ENCODE measurements at regions not wholly inside any gene's neighbourhood (a gene's known extent, or its start where the extent isn't known, plus 50 kb on each side); places are given as distances from the start of the nearest gene placed in this dataset.
"Not testable (repeated sequence)": the region's sequence is repeated elsewhere in the genome, so short reads cannot be mapped to it uniquely, and the experiment has no call there.

GRCh38 chr9:97140566-97140965, 101.6 kb upstream of the CTSV start:
- TF ChIP-seq CTCF (conservative IDR thresholded peaks at IDR 0.05; ENCODE audit: low read depth, low read length), result no peak
- no peak for DNase-seq (ENCODE audit: low read depth)
- H3K4me3 ChIP-seq (ENCODE audit: low read depth, low read length), result no peak overlapping the region

DNA sequence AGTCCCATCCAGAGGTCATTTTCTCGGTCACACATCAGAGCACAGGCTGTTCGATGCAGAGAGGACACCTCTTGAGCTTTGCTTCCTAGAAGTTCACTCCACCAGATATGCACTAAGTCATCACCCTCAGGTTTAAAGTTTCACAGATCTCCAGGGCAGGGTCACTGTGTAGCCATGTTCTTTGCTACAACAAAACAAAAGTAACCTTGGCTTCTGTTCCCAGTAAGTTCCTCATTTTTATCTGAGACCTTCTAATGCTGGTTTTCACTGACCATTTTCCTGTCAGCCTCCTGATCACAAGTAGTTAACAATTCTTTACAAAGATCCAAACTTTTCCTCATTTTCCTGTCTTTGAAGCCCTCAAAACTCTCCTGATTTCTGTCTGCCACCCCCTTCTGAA, 97.5 kb upstream of the CTSV start:
- no peak for TF ChIP-seq CTCF (conservative IDR thresholded peaks at IDR 0.05; ENCODE audit: low read depth, low read length)
- H3K4me3 ChIP-seq (ENCODE audit: low read depth, low read length), result no peak overlapping the region
- DNase-seq (ENCODE audit: low read depth), result no peak

DNA sequence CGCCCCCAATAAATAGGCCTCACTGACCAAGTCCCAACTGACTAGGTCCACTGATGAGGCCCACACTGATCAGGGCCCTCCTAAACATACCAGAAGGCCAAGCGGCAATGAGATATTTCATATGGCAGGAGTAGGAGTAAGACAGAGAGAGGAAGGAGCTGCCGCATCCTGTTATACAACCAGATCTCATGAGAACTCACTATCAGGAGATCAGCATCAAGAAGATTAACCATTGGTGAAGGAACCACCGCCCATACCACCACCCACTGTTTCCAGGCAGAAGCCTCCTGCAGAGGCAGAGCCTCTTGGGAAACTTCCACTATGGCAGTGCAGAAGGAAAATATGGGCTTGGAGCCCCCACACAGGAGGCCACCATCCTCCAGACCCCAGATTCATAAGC, 95.0 kb upstream of the CTSV start:
- H3K4me3 ChIP-seq (ENCODE audit: low read depth, low read length); DNase-seq (ENCODE audit: low read depth): not testable (repeated sequence)

DNA sequence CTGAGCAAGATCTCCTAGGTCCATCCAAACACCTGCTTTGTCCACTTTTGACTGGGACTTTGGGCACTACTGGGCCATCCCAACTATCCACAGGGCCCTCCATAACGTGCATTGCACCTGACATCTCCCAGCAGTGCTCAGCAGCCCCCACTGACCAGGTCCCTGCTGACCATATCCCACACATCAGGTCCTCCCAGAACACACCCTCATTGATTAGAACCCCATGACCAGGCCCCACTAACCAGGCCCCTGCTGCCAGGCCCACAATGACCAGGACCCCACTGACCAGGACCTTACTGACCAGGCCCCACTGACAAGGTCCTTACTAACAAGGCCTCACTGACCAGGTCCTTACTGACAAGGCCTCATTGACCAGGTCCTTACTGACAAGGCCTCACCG, 93.9 kb upstream of the CTSV start:
- no peak for DNase-seq (ENCODE audit: low read depth)
- H3K4me3 ChIP-seq (ENCODE audit: low read depth, low read length), result no peak overlapping the region
- no peak for TF ChIP-seq CTCF (conservative IDR thresholded peaks at IDR 0.05; ENCODE audit: low read depth, low read length)

GRCh38 chr9:97130864-97131263, 91.9 kb upstream of the CTSV start:
- H3K4me3 ChIP-seq (ENCODE audit: low read depth, low read length); DNase-seq (ENCODE audit: low read depth): not testable (repeated sequence)

GRCh38 chr9:97130387-97130786, 91.4 kb upstream of the CTSV start:
- not testable (repeated sequence) for DNase-seq (ENCODE audit: low read depth); H3K4me3 ChIP-seq (ENCODE audit: low read depth, low read length)

DNA sequence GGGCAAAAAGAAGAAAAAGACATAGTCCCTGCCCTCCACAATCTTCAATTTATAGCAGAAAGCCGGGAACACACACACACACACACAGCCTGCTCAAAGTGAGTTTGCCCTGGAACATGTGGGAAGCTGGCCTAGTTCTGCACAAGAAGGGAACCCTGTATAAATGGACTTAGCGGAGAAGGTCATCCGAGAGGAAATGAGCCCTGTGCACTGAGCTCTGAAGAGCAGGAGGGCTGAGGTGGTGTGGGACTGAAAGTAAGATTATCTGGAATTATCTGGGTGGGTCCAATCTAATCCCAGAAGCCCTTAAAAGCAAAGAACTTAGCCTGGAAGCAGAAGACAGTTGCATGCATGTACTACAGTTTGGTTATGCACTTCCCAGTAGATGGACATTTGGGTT, 90.0 kb upstream of the CTSV start:
- no peak for TF ChIP-seq CTCF (conservative IDR thresholded peaks at IDR 0.05; ENCODE audit: low read depth, low read length)
- no peak for DNase-seq (ENCODE audit: low read depth)
- no peak overlapping the region for H3K4me3 ChIP-seq (ENCODE audit: low read depth, low read length)

GRCh38 chr9:97124256-97124655, 85.3 kb upstream of the CTSV start:
- TF ChIP-seq CTCF (conservative IDR thresholded peaks at IDR 0.05; ENCODE audit: low read depth, low read length), result no peak
- no peak for DNase-seq (ENCODE audit: low read depth)
- no peak overlapping the region for H3K4me3 ChIP-seq (ENCODE audit: low read depth, low read length)

GRCh38 chr9:97110696-97111095, 71.8 kb upstream of the CTSV start:
- H3K4me3 ChIP-seq (ENCODE audit: low read depth, low read length), result no peak overlapping the region
- DNase-seq (ENCODE audit: low read depth), result no peak
- no peak for TF ChIP-seq CTCF (conservative IDR thresholded peaks at IDR 0.05; ENCODE audit: low read depth, low read length)

Data from epithelial cell of proximal tubule (primary cell).